ENCODE measurements at regions not wholly inside any gene's neighbourhood (a gene's known extent, or its start where the extent isn't known, plus 50 kb on each side); places are given as distances from the start of the nearest gene placed in this dataset.

- H3K4me3 ChIP-seq (ENCODE audit: low read depth, low read length) = no peak overlapping the region
- TF ChIP-seq CTCF (IDR thresholded peaks at IDR 0.05; ENCODE audit: insufficient read depth, low read length) = no peak
- no peak for DNase-seq (ENCODE audit: low read depth)
Measured at GRCh38 chrX:11941571-11941970, 183.5 kb downstream of the MSL3 start.

GRCh38 chrX:11944501-11944900 is 186.5 kb downstream of the MSL3 start:
- peak; percentile 70 for TF ChIP-seq CTCF (IDR thresholded peaks at IDR 0.05; ENCODE audit: insufficient read depth, low read length)
- DNase-seq (ENCODE audit: low read depth) = peak; percentile 49
- H3K4me3 ChIP-seq (ENCODE audit: low read depth, low read length) = no peak overlapping the region

- TF ChIP-seq CTCF (IDR thresholded peaks at IDR 0.05; ENCODE audit: insufficient read depth, low read length) = no peak
- no peak overlapping the region for H3K4me3 ChIP-seq (ENCODE audit: low read depth, low read length)
- peak; percentile 7 for DNase-seq (ENCODE audit: low read depth)
Measured at GRCh38 chrX:11949291-11949690, 189.0 kb upstream of the FRMPD4 start.

- H3K4me3 ChIP-seq (ENCODE audit: low read depth, low read length) = no peak overlapping the region
- DNase-seq (ENCODE audit: low read depth) = peak; percentile 11
- TF ChIP-seq CTCF (IDR thresholded peaks at IDR 0.05; ENCODE audit: insufficient read depth, low read length) = no peak
Measured at GRCh38 chrX:11952176-11952720, 186.0 kb upstream of the FRMPD4 start.

- H3K4me3 ChIP-seq (ENCODE audit: low read depth, low read length) = no peak overlapping the region
- DNase-seq (ENCODE audit: low read depth) = peak; percentile 33
- no peak for TF ChIP-seq CTCF (IDR thresholded peaks at IDR 0.05; ENCODE audit: insufficient read depth, low read length)
Measured at GRCh38 chrX:11953615-11954014, 184.7 kb upstream of the FRMPD4 start.

GRCh38 chrX:11954176-11954575 is 184.1 kb upstream of the FRMPD4 start:
- DNase-seq (ENCODE audit: low read depth) = no peak
- no peak overlapping the region for H3K4me3 ChIP-seq (ENCODE audit: low read depth, low read length)
- TF ChIP-seq CTCF (IDR thresholded peaks at IDR 0.05; ENCODE audit: insufficient read depth, low read length) = no peak

- TF ChIP-seq CTCF (IDR thresholded peaks at IDR 0.05; ENCODE audit: insufficient read depth, low read length) = no peak
- no peak overlapping the region for H3K4me3 ChIP-seq (ENCODE audit: low read depth, low read length)
- no peak for DNase-seq (ENCODE audit: low read depth)
Measured at GRCh38 chrX:11960031-11960430, 178.2 kb upstream of the FRMPD4 start.

All from fibroblast of the aortic adventitia (primary cell).